H1 (cell line): ENCODE measurements at regions not wholly inside any gene's neighbourhood (a gene's known extent, or its start where the extent isn't known, plus 50 kb on each side); places are given as distances from the start of the nearest gene placed in this dataset.

Source experiments
- CTCF ChIA-PET: fragments of 300-600 bp; sonication (Branson Sonifier 250); formaldehyde crosslinking; loops from one replicate; lab custom pipeline; 2021; ENCODE audit not compliant: partially characterized antibody; lab: Charles Lee
- POLR2A ChIA-PET: fragments of 300-600 bp; sonication (Branson Sonifier 250); formaldehyde crosslinking; loops from one replicate; lab custom pipeline; 2021; ENCODE audit warnings: inconsistent platforms; ENCODE audit not compliant: partially characterized antibody; lab: Charles Lee
- DNase-seq, 2 experiments: peaks; one replicate each; pipeline versions ENCODE4 v3.0.0 to v3.0.0-alpha.2; 2010 to 2022; ENCODE audit warnings: low spot score in 2 of 2, low read depth in 1 of 2, mixed read lengths in 1 of 2
- FAIRE-seq: peaks from 2 replicates; lab custom pipeline; 2011; peaks lifted over from hg19 to GRCh38; lab: Jason Lieb, UNC
- H2AFZ ChIP-seq: 2 replicates; pipeline ENCODE4 v1.8.1; 2012; ENCODE audit warnings: low read length, inconsistent platforms
- H2AK5ac ChIP-seq: 2 replicates; pipeline ENCODE4 v1.6.1; 2013; ENCODE audit warnings: low read depth, low read length
- H2BK120ac ChIP-seq: replicated peaks from 2 replicates; pipeline ENCODE3; 2013; ENCODE audit warnings: low read depth, low read length, inconsistent platforms
- H2BK12ac ChIP-seq: 2 replicates; pipeline ENCODE4 v1.6.1; 2013; ENCODE audit warnings: low read depth, low read length
- H2BK15ac ChIP-seq: 2 replicates; pipeline ENCODE4 v1.6.1; 2013; ENCODE audit warnings: low read length
- H2BK20ac ChIP-seq: 2 replicates; pipeline ENCODE4 v1.6.1; 2013; ENCODE audit warnings: low read length
- H2BK5ac ChIP-seq: 2 replicates; pipeline ENCODE4 v1.6.1; 2013; ENCODE audit warnings: low read depth, low read length
- H3K14ac ChIP-seq: 2 replicates; pipeline ENCODE4 v1.6.1; 2013; ENCODE audit warnings: inconsistent platforms; ENCODE audit not compliant: insufficient read length
- H3K18ac ChIP-seq: 2 replicates; pipeline ENCODE4 v1.6.1; 2013; ENCODE audit warnings: low read length; ENCODE audit errors: extremely low read depth
- H3K23ac ChIP-seq: 2 replicates; pipeline ENCODE4 v1.6.1; 2013; ENCODE audit warnings: inconsistent platforms; ENCODE audit not compliant: insufficient read length
- H3K23me2 ChIP-seq: 2 replicates; pipeline ENCODE4 v1.6.1; 2013; ENCODE audit warnings: low read depth, low read length
- H3K27ac ChIP-seq: 2 replicates; pipeline ENCODE4 v1.6.1; 2011; ENCODE audit warnings: low read depth, low read length, inconsistent platforms
- H3K27me3 ChIP-seq, 4 experiments: replicated peaks in 1 of 4; 1 replicate in 1 of 4; 2 replicates in 3 of 4; pipeline versions ENCODE4 v1.6.1 to v1.8.1; 2011 to 2013; ENCODE audit warnings: low read length in 3 of 4, mild to moderate bottlenecking in 3 of 4, inconsistent platforms in 2 of 4, mixed read lengths in 2 of 4, moderate library complexity in 1 of 4; ENCODE audit not compliant: control insufficient read depth in 3 of 4, insufficient read depth in 3 of 4; ENCODE audit errors: extremely low read depth in 1 of 4
- H3K36me3 ChIP-seq, 4 experiments: 2 replicates each; pipeline versions ENCODE4 v1.6.1 to v1.8.1; 2011 to 2013; ENCODE audit warnings: mild to moderate bottlenecking in 4 of 4, low read length in 3 of 4, moderate library complexity in 2 of 4, control low read depth in 1 of 4, inconsistent platforms in 1 of 4; ENCODE audit not compliant: insufficient read depth in 4 of 4, control insufficient read depth in 2 of 4
- H3K4ac ChIP-seq: replicated peaks from 2 replicates; pipeline ENCODE3; 2013; ENCODE audit warnings: low read length, low read depth, mixed read lengths, inconsistent platforms; ENCODE audit not compliant: insufficient read length
- H3K4me1 ChIP-seq, 4 experiments: replicated peaks in 1 of 4; 1 replicate in 1 of 4; 2 replicates in 3 of 4; pipeline versions ENCODE4 v1.6.1 to v1.8.1; 2011 to 2013; ENCODE audit warnings: low read length in 3 of 4, inconsistent platforms in 2 of 4, mixed read lengths in 1 of 4; ENCODE audit not compliant: insufficient read depth in 4 of 4, control insufficient read depth in 3 of 4
- H3K4me2 ChIP-seq, 2 experiments: 2 replicates each; pipeline versions ENCODE4 v1.6.1 to v1.8.1; 2011 to 2013; ENCODE audit warnings: low read depth in 2 of 2, low read length in 2 of 2, control low read depth in 1 of 2, inconsistent platforms in 1 of 2, mild to moderate bottlenecking in 1 of 2; ENCODE audit not compliant: insufficient read depth in 1 of 2
- H3K4me3 ChIP-seq, 4 experiments: fragments of 200-600, 300-600 bp in 1 of 4; sonication (generic), shearing (Covaris generic), sonication (Bioruptor Twin) in 1 of 4; 2 replicates each; pipeline versions ENCODE4 v1.5.1 to v1.8.1; 2011 to 2016; ENCODE audit warnings: low read length in 4 of 4, low read depth in 3 of 4, control low read depth in 2 of 4, inconsistent platforms in 2 of 4, mild to moderate bottlenecking in 2 of 4, mixed read lengths in 1 of 4, moderate library complexity in 1 of 4; ENCODE audit not compliant: insufficient read depth in 2 of 4; ENCODE audit errors: extremely low read depth in 1 of 4
- H3K56ac ChIP-seq: replicated peaks from 2 replicates; pipeline ENCODE3; 2013; ENCODE audit warnings: low read depth, mild to moderate bottlenecking, mixed read lengths, low read length, inconsistent platforms; ENCODE audit not compliant: insufficient read length
- H3K79me1 ChIP-seq: 2 replicates; pipeline ENCODE4 v1.6.1; 2013; ENCODE audit warnings: low read depth, low read length, control low read depth
- H3K79me2 ChIP-seq, 2 experiments: 2 replicates each; pipeline versions ENCODE4 v1.6.1 to v1.8.1; 2012 to 2013; ENCODE audit warnings: low read length in 2 of 2, mild to moderate bottlenecking in 2 of 2, inconsistent platforms in 1 of 2; ENCODE audit not compliant: insufficient read depth in 2 of 2, control insufficient read depth in 1 of 2
- H3K9ac ChIP-seq, 4 experiments: replicated peaks in 1 of 4; 1 replicate in 1 of 4; 2 replicates in 3 of 4; pipeline versions ENCODE4 v1.6.1 to v1.8.1; 2011 to 2013; ENCODE audit warnings: low read depth in 3 of 4, low read length in 3 of 4, control low read depth in 2 of 4, mild to moderate bottlenecking in 2 of 4, moderate library complexity in 2 of 4, inconsistent platforms in 1 of 4; ENCODE audit errors: extremely low read depth in 1 of 4
- H3K9me3 ChIP-seq, 2 experiments: 2 replicates each; pipeline versions ENCODE4 v1.6.1 to v1.8.1; 2012 to 2013; ENCODE audit warnings: mild to moderate bottlenecking in 2 of 2, moderate library complexity in 2 of 2, control low read depth in 1 of 2, inconsistent platforms in 1 of 2, low read depth in 1 of 2, low read length in 1 of 2, mixed read lengths in 1 of 2; ENCODE audit not compliant: insufficient read depth in 2 of 2
- H4K20me1 ChIP-seq, 2 experiments: replicated peaks in 1 of 2; 2 replicates each; pipeline versions ENCODE3 to v1.8.1; 2011 to 2013; ENCODE audit warnings: inconsistent platforms in 2 of 2, low read length in 2 of 2, mild to moderate bottlenecking in 1 of 2; ENCODE audit not compliant: insufficient read depth in 2 of 2, control insufficient read depth in 1 of 2
- H4K5ac ChIP-seq: 2 replicates; pipeline ENCODE4 v1.6.1; 2013; ENCODE audit warnings: low read length, low read depth, mixed read lengths, inconsistent platforms; ENCODE audit not compliant: insufficient read length
- H4K8ac ChIP-seq: 2 replicates; pipeline ENCODE4 v1.8.0; 2013; ENCODE audit warnings: mild to moderate bottlenecking, moderate library complexity, low read length, inconsistent platforms; ENCODE audit not compliant: insufficient read depth; ENCODE audit errors: extremely low read depth
- H4K91ac ChIP-seq: replicated peaks from 2 replicates; pipeline ENCODE3; 2013; ENCODE audit warnings: low read length, mixed read lengths, inconsistent platforms; ENCODE audit not compliant: insufficient read length
- SP1 ChIP-seq: IDR thresholded peaks from 2 replicates; pipeline ENCODE4 v1.6.1; 2011; ENCODE audit warnings: low read depth, low read length
- WGBS, 2 experiments: shearing (Covaris generic) in 1 of 2; methylation state at CpG; one replicate each; pipeline versions ENCODE4 v1.1.6 to v1.1.7; 2013 to 2015; ENCODE audit warnings: low lambda C conversion rate in 2 of 2, mixed read lengths in 2 of 2, inconsistent platforms in 1 of 2, low coverage in 1 of 2, missing lambda C conversion rate in 1 of 2; ENCODE audit not compliant: insufficient replicate concordance in 2 of 2, insufficient coverage in 1 of 2, insufficient read length in 1 of 2; ENCODE audit errors: extremely low coverage in 1 of 2, missing lambda C conversion rate in 1 of 2; 5-methylcytosine and 5-hydroxymethylcytosine counted together

- Histone ChIP-seq H3K14ac (no peak overlapping the region), H2BK15ac (no peak overlapping the region), H3K79me2 (no peaks in the 10 kb centered on the region), H3K9me3 (no peaks in the 10 kb centered on the region), H3K27ac (no peak overlapping the region), H3K18ac (no peak overlapping the region), H2BK120ac (no peak overlapping the region), H3K56ac (no peak overlapping the region), H3K79me1 (no peaks in the 10 kb centered on the region), H3K4me2 (no peak overlapping the region), H3K4ac (no peak overlapping the region), H4K5ac (no peak overlapping the region), H3K23me2 (no peaks in the 10 kb centered on the region), H4K91ac (no peak overlapping the region), H4K20me1 (no peaks in the 10 kb centered on the region), H3K9ac (no peak overlapping the region), H2AFZ (no peak overlapping the region), H3K4me1 (no peaks in the 10 kb centered on the region), H3K4me3 (no peak overlapping the region), H3K27me3 (no peaks in the 10 kb centered on the region), H3K23ac (no peak overlapping the region), H2BK5ac (no peak overlapping the region), H3K36me3 (no peaks in the 10 kb centered on the region), H2BK12ac (no peak overlapping the region), H4K8ac (no peak overlapping the region), H2BK20ac (no peak overlapping the region), H2AK5ac (no peak overlapping the region)
- TF ChIP-seq SP1, result no peak
- FAIRE-seq (no peak), DNase-seq (no peak)
- POLR2A ChIA-PET, result no interaction called here
- WGBS, 2 experiments, result 90% methylated on average over 4 of the region's 4 CpGs; no CpG with 5 or more reads in 1 of the 2 experiments
- CTCF ChIA-PET, result interaction anchor here (0.5 kb wide), 1 partner anchor 31 kb away, joined by 5 read pairs; no protein-coding TSS in a partner anchor
Observed at GRCh38 chr13:107018285-107018684, 450.3 kb upstream of the ARGLU1 start.
